Neural cell (in vitro differentiated cells): ENCODE measurements at regions not wholly inside any gene's neighbourhood (a gene's known extent, or its start where the extent isn't known, plus 50 kb on each side); places are given as distances from the start of the nearest gene placed in this dataset.

ENCODE experiments used
- H2AFZ ChIP-seq: fragments of 200-600, 300-800 bp; sonication (generic), shearing (Covaris generic); 2 replicates; pipeline ENCODE4 v1.6.0; 2014; ENCODE audit warnings: low read depth, mild to moderate bottlenecking, antibody characterized with exemption, low read length, moderate library complexity
- H3F3A ChIP-seq: fragments of 200-600 bp; shearing (Covaris generic); 2 replicates; pipeline ENCODE4 v1.6.1; 2016; ENCODE audit warnings: mild to moderate bottlenecking, moderate library complexity, mixed read lengths, antibody characterized with exemption, low read length; ENCODE audit not compliant: insufficient read depth, poor library complexity, severe bottlenecking
- H3K27ac ChIP-seq: fragments of 200-600, 300-800 bp; sonication (generic), shearing (Covaris generic); 2 replicates; pipeline ENCODE4 v1.5.1; 2014; ENCODE audit warnings: mild to moderate bottlenecking, low read length, moderate library complexity
- H3K27me3 ChIP-seq: fragments of 300-800, 200-600 bp; sonication (generic), shearing (Covaris generic); 2 replicates; pipeline ENCODE4 v1.6.0; 2014; ENCODE audit warnings: mild to moderate bottlenecking, low read depth, low read length, moderate library complexity; ENCODE audit not compliant: insufficient read depth
- H3K36me3 ChIP-seq: fragments of 300-800, 200-600 bp; sonication (generic), shearing (Covaris generic); 2 replicates; pipeline ENCODE4 v1.5.1; 2014; ENCODE audit warnings: mild to moderate bottlenecking, antibody characterized with exemption, low read length, moderate library complexity; ENCODE audit not compliant: insufficient read depth
- H3K4me2 ChIP-seq: fragments of 300-800, 200-600 bp; sonication (generic), shearing (Covaris generic); 2 replicates; pipeline ENCODE4 v1.6.0; 2014; ENCODE audit warnings: mild to moderate bottlenecking, low read length
- H3K4me3 ChIP-seq: fragments of 300-800, 200-600 bp; sonication (generic), shearing (Covaris generic); 2 replicates; pipeline ENCODE4 v1.5.1; 2014; ENCODE audit warnings: mild to moderate bottlenecking, low read length, moderate library complexity
- H3K79me2 ChIP-seq: fragments of 200-600 bp; shearing (Covaris generic); replicated peaks from 2 replicates; pipeline ENCODE4 v1.6.0; 2014; ENCODE audit warnings: mild to moderate bottlenecking, low read length, moderate library complexity; ENCODE audit not compliant: insufficient read depth
- H3K9ac ChIP-seq: fragments of 300-800, 200-600 bp; sonication (generic), shearing (Covaris generic); 2 replicates; pipeline ENCODE4 v1.6.1; 2016; ENCODE audit warnings: mild to moderate bottlenecking, low read length, mixed read lengths
- H3K9me2 ChIP-seq: fragments of 200-600 bp; shearing (Covaris generic); 2 replicates; pipeline ENCODE4 v1.6.1; 2016; ENCODE audit warnings: mild to moderate bottlenecking, low read length, mixed read lengths; ENCODE audit not compliant: insufficient read depth
- H3K9me3 ChIP-seq: fragments of 200-600, 300-800 bp; sonication (generic), shearing (Covaris generic); 2 replicates; pipeline ENCODE4 v1.6.1; 2016; ENCODE audit warnings: mild to moderate bottlenecking, mixed run types, low read length, moderate library complexity, mixed read lengths
- H4K20me1 ChIP-seq: fragments of 200-600 bp; shearing (Covaris generic); 2 replicates; pipeline ENCODE4 v1.6.1; 2016; ENCODE audit warnings: mild to moderate bottlenecking, mixed run types; ENCODE audit not compliant: insufficient read depth
- EP300 ChIP-seq: fragments of 450-650 bp; conservative IDR thresholded peaks from 2 replicates; pipeline ENCODE4 v1.6.1; 2014; ENCODE audit warnings: antibody characterized with exemption, mild to moderate bottlenecking, moderate library complexity; ENCODE audit not compliant: poor library complexity, severe bottlenecking
- EZH2 ChIP-seq: fragments of 200-600, 300-800 bp; shearing (Covaris generic), sonication (generic); IDR thresholded peaks from 2 replicates; pipeline ENCODE4 v1.6.1; 2014; ENCODE audit warnings: antibody characterized with exemption, low read length, borderline replicate concordance, mild to moderate bottlenecking; ENCODE audit not compliant: insufficient read depth, poor library complexity, severe bottlenecking
- MXI1 ChIP-seq: fragments of 450-650 bp; conservative IDR thresholded peaks from 2 replicates; pipeline ENCODE4 v1.6.1; 2014; ENCODE audit warnings: antibody characterized with exemption, mild to moderate bottlenecking; ENCODE audit not compliant: poor library complexity, severe bottlenecking
- POLR2AphosphoS5 ChIP-seq: IDR thresholded peaks from 2 replicates; pipeline ENCODE4 v1.6.1; 2012
- RAD21 ChIP-seq: fragments of 450-650 bp; conservative IDR thresholded peaks from 2 replicates; pipeline ENCODE4 v1.6.1; 2014; ENCODE audit warnings: antibody characterized with exemption, mild to moderate bottlenecking, moderate library complexity
- SMC3 ChIP-seq: fragments of 450-650 bp; conservative IDR thresholded peaks from 2 replicates; pipeline ENCODE4 v1.6.1; 2014; ENCODE audit warnings: antibody characterized with exemption, mild to moderate bottlenecking, moderate library complexity; ENCODE audit not compliant: poor library complexity
- TAF1 ChIP-seq: IDR thresholded peaks from 2 replicates; pipeline ENCODE4 v1.6.1; 2012; ENCODE audit warnings: low read depth
- TF ChIP-seq, protein P1 (sequence below): IDR thresholded peaks from 2 replicates; pipeline ENCODE4 v1.6.1; 2012; ENCODE audit warnings: borderline replicate concordance
- TF ChIP-seq, protein P2 (sequence below): fragments of 450-650 bp; IDR thresholded peaks from 2 replicates; pipeline ENCODE4 v1.5.1; 2014; ENCODE audit warnings: antibody characterized with exemption, mild to moderate bottlenecking, moderate library complexity; ENCODE audit not compliant: poor library complexity, severe bottlenecking

DNA sequence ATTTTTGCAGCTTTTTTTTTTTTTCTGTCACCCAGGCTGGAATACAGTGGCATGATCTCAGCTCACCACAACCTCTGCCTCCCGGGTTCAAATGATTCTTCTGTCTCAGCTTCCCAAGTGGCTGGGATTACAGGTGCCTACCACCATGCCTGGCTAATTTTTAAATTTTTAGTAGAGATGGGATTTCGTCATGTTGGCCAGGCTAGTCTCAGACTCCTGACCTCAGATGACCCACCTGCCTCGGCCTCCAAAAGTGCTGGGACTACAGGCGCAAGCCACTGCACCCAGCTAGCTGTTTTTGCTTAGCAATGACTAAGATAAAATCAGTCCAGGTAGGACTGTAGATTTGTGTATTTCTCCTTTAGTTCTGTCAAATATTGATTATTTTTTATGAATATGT, 403.7 kb downstream of the PID1 start:
- Histone ChIP-seq H3K9me2 (no peaks in the 10 kb centered on the region), H3K36me3 (no peaks in the 10 kb centered on the region), H3K9ac (no peak overlapping the region), H4K20me1 (no peaks in the 10 kb centered on the region), H2AFZ (no peak overlapping the region), H3K4me2 (no peak overlapping the region), H3K9me3 (no peaks in the 10 kb centered on the region), H3K4me3 (no peak overlapping the region), H3K79me2 (no peaks in the 10 kb centered on the region), H3K27me3 (no peaks in the 10 kb centered on the region), H3K27ac (no peak overlapping the region), H3F3A (no peaks in the 10 kb centered on the region)
- TF ChIP-seq, protein P1, sequence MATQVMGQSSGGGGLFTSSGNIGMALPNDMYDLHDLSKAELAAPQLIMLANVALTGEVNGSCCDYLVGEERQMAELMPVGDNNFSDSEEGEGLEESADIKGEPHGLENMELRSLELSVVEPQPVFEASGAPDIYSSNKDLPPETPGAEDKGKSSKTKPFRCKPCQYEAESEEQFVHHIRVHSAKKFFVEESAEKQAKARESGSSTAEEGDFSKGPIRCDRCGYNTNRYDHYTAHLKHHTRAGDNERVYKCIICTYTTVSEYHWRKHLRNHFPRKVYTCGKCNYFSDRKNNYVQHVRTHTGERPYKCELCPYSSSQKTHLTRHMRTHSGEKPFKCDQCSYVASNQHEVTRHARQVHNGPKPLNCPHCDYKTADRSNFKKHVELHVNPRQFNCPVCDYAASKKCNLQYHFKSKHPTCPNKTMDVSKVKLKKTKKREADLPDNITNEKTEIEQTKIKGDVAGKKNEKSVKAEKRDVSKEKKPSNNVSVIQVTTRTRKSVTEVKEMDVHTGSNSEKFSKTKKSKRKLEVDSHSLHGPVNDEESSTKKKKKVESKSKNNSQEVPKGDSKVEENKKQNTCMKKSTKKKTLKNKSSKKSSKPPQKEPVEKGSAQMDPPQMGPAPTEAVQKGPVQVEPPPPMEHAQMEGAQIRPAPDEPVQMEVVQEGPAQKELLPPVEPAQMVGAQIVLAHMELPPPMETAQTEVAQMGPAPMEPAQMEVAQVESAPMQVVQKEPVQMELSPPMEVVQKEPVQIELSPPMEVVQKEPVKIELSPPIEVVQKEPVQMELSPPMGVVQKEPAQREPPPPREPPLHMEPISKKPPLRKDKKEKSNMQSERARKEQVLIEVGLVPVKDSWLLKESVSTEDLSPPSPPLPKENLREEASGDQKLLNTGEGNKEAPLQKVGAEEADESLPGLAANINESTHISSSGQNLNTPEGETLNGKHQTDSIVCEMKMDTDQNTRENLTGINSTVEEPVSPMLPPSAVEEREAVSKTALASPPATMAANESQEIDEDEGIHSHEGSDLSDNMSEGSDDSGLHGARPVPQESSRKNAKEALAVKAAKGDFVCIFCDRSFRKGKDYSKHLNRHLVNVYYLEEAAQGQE = no peak
- TF ChIP-seq RAD21 = no peak
- TF ChIP-seq POLR2AphosphoS5 = no peak
- no peak for TF ChIP-seq EZH2
- TF ChIP-seq EP300 = no peak

GRCh38 chr2:228866781-228867180, 404.3 kb downstream of the PID1 start:
- TF ChIP-seq, protein P1 = no peak
- TF ChIP-seq, protein P2, sequence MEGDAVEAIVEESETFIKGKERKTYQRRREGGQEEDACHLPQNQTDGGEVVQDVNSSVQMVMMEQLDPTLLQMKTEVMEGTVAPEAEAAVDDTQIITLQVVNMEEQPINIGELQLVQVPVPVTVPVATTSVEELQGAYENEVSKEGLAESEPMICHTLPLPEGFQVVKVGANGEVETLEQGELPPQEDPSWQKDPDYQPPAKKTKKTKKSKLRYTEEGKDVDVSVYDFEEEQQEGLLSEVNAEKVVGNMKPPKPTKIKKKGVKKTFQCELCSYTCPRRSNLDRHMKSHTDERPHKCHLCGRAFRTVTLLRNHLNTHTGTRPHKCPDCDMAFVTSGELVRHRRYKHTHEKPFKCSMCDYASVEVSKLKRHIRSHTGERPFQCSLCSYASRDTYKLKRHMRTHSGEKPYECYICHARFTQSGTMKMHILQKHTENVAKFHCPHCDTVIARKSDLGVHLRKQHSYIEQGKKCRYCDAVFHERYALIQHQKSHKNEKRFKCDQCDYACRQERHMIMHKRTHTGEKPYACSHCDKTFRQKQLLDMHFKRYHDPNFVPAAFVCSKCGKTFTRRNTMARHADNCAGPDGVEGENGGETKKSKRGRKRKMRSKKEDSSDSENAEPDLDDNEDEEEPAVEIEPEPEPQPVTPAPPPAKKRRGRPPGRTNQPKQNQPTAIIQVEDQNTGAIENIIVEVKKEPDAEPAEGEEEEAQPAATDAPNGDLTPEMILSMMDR = no peak
- TF ChIP-seq POLR2AphosphoS5 = no peak
- no peak for TF ChIP-seq TAF1
- TF ChIP-seq EZH2 = no peak
- no peak for TF ChIP-seq EP300
- TF ChIP-seq RAD21 = no peak
- no peak for TF ChIP-seq MXI1
- no peak for TF ChIP-seq SMC3
- no peaks in the 10 kb centered on the region for H4K20me1 ChIP-seq

More at GRCh38 chr2:228866781-228867180, 404.3 kb downstream of the PID1 start:
- no peaks in the 10 kb centered on the region for H3K27me3 ChIP-seq
- H3K9me3 ChIP-seq = no peaks in the 10 kb centered on the region
- no peak overlapping the region for H3K27ac ChIP-seq
- no peak overlapping the region for H3K9ac ChIP-seq
- no peak overlapping the region for H3K4me3 ChIP-seq
- no peaks in the 10 kb centered on the region for H3K79me2 ChIP-seq
- no peak overlapping the region for H3K4me2 ChIP-seq
- H3K9me2 ChIP-seq = no peaks in the 10 kb centered on the region
- H2AFZ ChIP-seq = no peak overlapping the region
- H3F3A ChIP-seq = no peaks in the 10 kb centered on the region
- no peaks in the 10 kb centered on the region for H3K36me3 ChIP-seq
